ENCODE measurements at regions not wholly inside any gene's neighbourhood (a gene's known extent, or its start where the extent isn't known, plus 50 kb on each side); places are given as distances from the start of the nearest gene placed in this dataset.

DNA sequence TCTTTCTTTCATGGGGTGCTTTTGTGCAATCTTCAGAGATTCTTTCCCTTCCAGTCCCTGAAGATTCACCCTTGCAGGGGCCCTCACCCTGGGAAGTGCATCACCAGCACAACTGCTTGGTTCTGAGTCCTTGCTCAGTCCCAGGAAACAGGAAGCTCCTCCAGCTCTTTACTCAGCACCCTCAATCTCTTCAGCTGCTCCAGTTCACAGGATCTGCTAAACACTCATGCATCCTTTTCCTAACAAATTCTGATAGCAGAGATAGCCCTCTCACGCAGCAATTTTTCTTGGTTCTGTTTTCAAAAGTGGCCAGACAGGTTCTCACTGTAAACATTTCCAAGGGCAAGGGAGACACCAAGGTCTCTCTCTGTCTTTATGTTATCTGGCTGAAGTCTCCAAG lies 823.1 kb downstream of the LIG4 start:
- BruUV-seq (replicated peaks): no TSS peak
- no peak for DNase-seq
- Histone ChIP-seq H3K36me3 (ENCODE audit: control insufficient read depth, insufficient read depth, low read length) (no peaks in the 10 kb centered on the region), H3K4me1 (no peaks in the 10 kb centered on the region), H3K4me3 (ENCODE audit: low read depth, low read length) (no peak overlapping the region), H3K27me3 (replicated peaks; ENCODE audit: control insufficient read depth, insufficient read depth, low read length) (no peaks in the 10 kb centered on the region; the same call in 1 of the 2 replicates), H3K9me3 (no peaks in the 10 kb centered on the region)
- no peaks in the 10 kb centered on the region for H3K4me1 Mint-ChIP-seq (ENCODE audit: low read depth, unreplicated experiment)
- H3K27ac Mint-ChIP-seq (ENCODE audit: unreplicated experiment): no peak overlapping the region
- H3K4me3 Mint-ChIP-seq (ENCODE audit: unreplicated experiment): no peak overlapping the region
- no peaks in the 10 kb centered on the region for H3K9me3 Mint-ChIP-seq (ENCODE audit: unreplicated experiment)
- H3K27me3 Mint-ChIP-seq (ENCODE audit: insufficient read depth, unreplicated experiment): peaks cover 12% of the 10 kb centered on the region
- POLR2A ChIA-PET: no interaction called here
- TF ChIP-seq CTCF (IDR thresholded peaks at IDR 0.05; ENCODE audit: insufficient read depth in 1 of 2, low read depth in 1 of 2, low read length in 1 of 2, severe bottlenecking in 1 of 2, unreplicated experiment in 1 of 2): no peak
- no peaks in the 10 kb centered on the region for H3K36me3 Mint-ChIP-seq (ENCODE audit: insufficient read depth, unreplicated experiment)
- intact Hi-C loops (cut with micrococcal nuclease; ENCODE audit: unreplicated experiment): no loop called here
- CTCF ChIA-PET: no interaction called here

GRCh38 chr13:107387525-107387924 lies 819.6 kb upstream of the ARGLU1 start:
- no TSS peak for BruUV-seq (replicated peaks)
- intact Hi-C loops (cut with micrococcal nuclease; ENCODE audit: unreplicated experiment): no loop called here
- H3K27me3 Mint-ChIP-seq (ENCODE audit: insufficient read depth, unreplicated experiment): peaks cover 4% of the 10 kb centered on the region
- no peaks in the 10 kb centered on the region for H3K9me3 Mint-ChIP-seq (ENCODE audit: unreplicated experiment)
- Histone ChIP-seq H3K4me3 (ENCODE audit: low read depth, low read length) (no peak overlapping the region), H3K9me3 (no peaks in the 10 kb centered on the region), H3K27me3 (replicated peaks; ENCODE audit: control insufficient read depth, insufficient read depth, low read length) (no peaks in the 10 kb centered on the region; the same call in 1 of the 2 replicates), H3K4me1 (no peaks in the 10 kb centered on the region), H3K36me3 (ENCODE audit: control insufficient read depth, insufficient read depth, low read length) (no peaks in the 10 kb centered on the region)
- no peaks in the 10 kb centered on the region for H3K4me1 Mint-ChIP-seq (ENCODE audit: low read depth, unreplicated experiment)
- ChIA-PET CTCF (no interaction called here), POLR2A (no interaction called here)
- DNase-seq: no peak
- no peak overlapping the region for H3K27ac Mint-ChIP-seq (ENCODE audit: unreplicated experiment)
- TF ChIP-seq CTCF (IDR thresholded peaks at IDR 0.05; ENCODE audit: insufficient read depth in 1 of 2, low read depth in 1 of 2, low read length in 1 of 2, severe bottlenecking in 1 of 2, unreplicated experiment in 1 of 2): no peak
- no peaks in the 10 kb centered on the region for H3K36me3 Mint-ChIP-seq (ENCODE audit: insufficient read depth, unreplicated experiment)
- no peak overlapping the region for H3K4me3 Mint-ChIP-seq (ENCODE audit: unreplicated experiment)

DNA sequence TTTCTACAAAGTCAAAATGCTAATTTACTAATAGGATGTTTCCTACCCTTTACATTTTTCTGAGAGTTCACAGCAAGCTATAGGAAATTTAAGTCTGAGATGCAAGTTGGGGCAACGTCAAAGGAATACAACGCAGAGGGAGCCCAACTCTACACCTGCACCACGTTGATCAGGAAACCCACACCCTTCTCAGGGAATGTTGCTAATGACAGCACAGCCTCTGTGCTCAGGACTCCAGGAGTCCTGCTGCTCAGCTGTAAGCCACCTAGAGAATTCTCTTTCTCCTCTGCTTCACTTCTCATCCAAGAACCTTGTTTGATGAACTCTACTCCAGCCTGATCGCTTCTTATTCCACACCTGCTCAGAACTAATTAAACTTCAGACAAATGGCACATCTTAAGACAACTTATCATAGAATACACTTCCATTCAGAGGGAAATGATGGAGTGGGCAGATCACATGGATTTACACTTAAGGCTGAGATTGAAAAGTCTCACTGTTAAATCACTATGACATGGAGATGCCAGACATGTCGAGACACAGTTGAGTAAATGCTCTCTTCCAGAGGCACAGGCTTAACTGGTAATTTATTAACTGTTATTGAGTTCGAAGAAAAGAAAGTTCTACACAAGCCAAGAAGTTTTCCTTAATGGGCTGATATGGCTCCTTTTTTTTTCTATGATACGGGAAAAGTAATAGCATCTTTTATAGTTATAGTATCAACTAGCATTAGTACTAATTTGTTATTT lies 811.6 kb upstream of the ARGLU1 start:
- CTCF ChIA-PET: no interaction called here
- POLR2A ChIA-PET: no interaction called here
- Histone ChIP-seq H3K36me3 (ENCODE audit: control insufficient read depth, insufficient read depth, low read length) (no peaks in the 10 kb centered on the region), H3K4me3 (ENCODE audit: low read depth, low read length) (no peak overlapping the region), H3K4me1 (no peaks in the 10 kb centered on the region), H3K9me3 (no peaks in the 10 kb centered on the region), H3K27me3 (replicated peaks; ENCODE audit: control insufficient read depth, insufficient read depth, low read length) (no peaks in the 10 kb centered on the region)
- Mint-ChIP-seq H3K27me3 (ENCODE audit: insufficient read depth, unreplicated experiment) (peaks cover 3% of the 10 kb centered on the region), H3K4me3 (ENCODE audit: unreplicated experiment) (no peak overlapping the region), H3K36me3 (ENCODE audit: insufficient read depth, unreplicated experiment) (no peaks in the 10 kb centered on the region), H3K4me1 (ENCODE audit: low read depth, unreplicated experiment) (no peaks in the 10 kb centered on the region), H3K27ac (ENCODE audit: unreplicated experiment) (no peak overlapping the region), H3K9me3 (ENCODE audit: unreplicated experiment) (no peaks in the 10 kb centered on the region)
- intact Hi-C loops (cut with micrococcal nuclease; ENCODE audit: unreplicated experiment): loop anchor here (10.0 kb wide), 1 partner anchor 705 kb away; no protein-coding TSS in a partner anchor
- no TSS peak for BruUV-seq (replicated peaks)
- DNase-seq: no peak
- no peak for TF ChIP-seq CTCF (IDR thresholded peaks at IDR 0.05; ENCODE audit: insufficient read depth in 1 of 2, low read depth in 1 of 2, low read length in 1 of 2, severe bottlenecking in 1 of 2, unreplicated experiment in 1 of 2)
